Right lobe of liver (tissue), 4 donors: ENCODE measurements at regions not wholly inside any gene's neighbourhood (a gene's known extent, or its start where the extent isn't known, plus 50 kb on each side); places are given as distances from the start of the nearest gene placed in this dataset.

ENCODE experiments used
- CTCF ChIP-seq, 4 donors: fragments of 200-600 bp in 3 of 4; fragments of 450-650 bp in 1 of 4; IDR thresholded peaks; one replicate each; pipeline versions ENCODE4 v1.5.1 to v1.8.0; 2016 to 2022; ENCODE audit warnings: antibody characterized with exemption in 4 of 4, mild to moderate bottlenecking in 2 of 4
- POLR2A ChIP-seq: fragments of 450-650 bp; IDR thresholded peaks from one replicate; pipeline ENCODE4 v1.6.1; 2017; ENCODE audit warnings: antibody characterized with exemption, mild to moderate bottlenecking
- donor health status: DM: no; HTN: no; CAD: no.
- donor health status: DM: no; HTN: no; CAD: no.
- donor health status: DM: no; HTN: yes; CAD: no.

- no peak for TF ChIP-seq POLR2A
- no peak for TF ChIP-seq CTCF (IDR thresholded peaks at IDR 0.05)
These were observed 382.1 kb downstream of the TMEM121 start for GRCh38 chr14:105908481-105908911.
